IPS DF 19.7 (cell line): ENCODE measurements at regions not wholly inside any gene's neighbourhood (a gene's known extent, or its start where the extent isn't known, plus 50 kb on each side); places are given as distances from the start of the nearest gene placed in this dataset.

Experiments used
- DNase-seq: peaks from one replicate; pipeline ENCODE4 v3.0.0-alpha.2; 2013; ENCODE audit warnings: low read depth, low spot score

DNA sequence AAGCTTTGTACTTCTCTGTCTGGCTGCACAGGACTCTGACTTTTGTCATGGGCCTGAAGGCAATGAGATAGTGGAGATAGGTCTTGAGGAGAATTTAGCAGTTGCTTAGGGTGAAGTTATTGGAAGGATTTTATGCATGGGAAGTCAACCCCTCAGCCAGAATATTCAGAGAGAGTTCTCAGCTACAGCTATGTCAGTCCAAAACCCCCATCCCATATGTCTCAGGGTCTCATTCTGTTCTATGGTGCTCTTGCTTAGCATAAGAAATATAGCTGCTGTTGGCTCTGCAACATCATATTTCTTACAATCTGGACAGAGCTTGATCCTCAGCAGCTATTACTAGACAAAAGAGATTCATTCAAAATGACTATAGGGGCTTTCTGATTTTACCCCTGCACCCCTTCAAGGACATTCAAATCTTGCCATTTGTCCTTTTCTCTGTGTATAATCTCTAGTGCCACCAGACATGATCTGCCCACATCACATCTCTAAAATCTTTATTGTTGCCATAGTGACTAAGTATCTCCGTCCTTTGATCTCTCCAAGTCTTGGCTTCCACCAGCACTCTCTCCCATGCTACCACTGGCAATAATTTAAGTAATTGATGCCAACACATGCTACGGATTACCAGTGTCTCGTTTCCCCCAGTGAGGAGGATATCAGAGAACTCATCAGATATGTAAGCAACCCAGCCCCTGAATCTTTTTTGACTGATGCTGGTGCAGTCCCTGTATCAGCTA lies 327.1 kb upstream of the ISX start:
- DNase-seq: no peak

DNA sequence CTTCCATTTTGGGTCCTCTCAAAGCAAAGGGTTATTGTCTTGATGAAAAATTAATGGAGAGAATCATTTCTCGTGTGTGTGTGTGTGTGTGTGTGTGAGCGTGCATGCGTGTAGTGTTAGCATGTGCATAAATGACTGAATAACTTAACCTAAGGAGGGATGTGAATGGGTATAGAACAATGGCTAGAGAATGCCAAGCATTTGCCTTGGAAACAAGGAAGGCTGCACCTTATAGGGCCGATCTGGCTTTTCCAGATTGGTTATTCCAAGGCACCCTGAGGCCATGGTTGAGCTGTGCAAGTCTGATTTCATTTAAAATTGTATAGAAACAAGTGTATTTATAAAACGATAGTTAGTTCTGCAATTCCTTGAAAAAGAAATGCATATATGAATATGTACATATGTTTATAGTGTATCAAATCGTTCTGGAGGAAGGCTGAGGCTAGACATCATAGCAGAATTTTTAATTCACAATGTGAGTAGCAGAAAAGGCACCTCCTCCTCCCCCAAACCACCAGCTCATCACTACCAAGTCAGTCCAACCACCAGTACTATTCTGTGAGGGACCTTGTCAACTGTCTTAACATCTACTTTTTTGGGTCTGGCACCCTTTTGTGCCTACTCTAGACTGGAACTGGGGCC lies 322.7 kb upstream of the ISX start:
- DNase-seq: no peak

GRCh38 chr22:34760276-34761008 lies 305.5 kb upstream of the ISX start:
- no peak for DNase-seq

DNA sequence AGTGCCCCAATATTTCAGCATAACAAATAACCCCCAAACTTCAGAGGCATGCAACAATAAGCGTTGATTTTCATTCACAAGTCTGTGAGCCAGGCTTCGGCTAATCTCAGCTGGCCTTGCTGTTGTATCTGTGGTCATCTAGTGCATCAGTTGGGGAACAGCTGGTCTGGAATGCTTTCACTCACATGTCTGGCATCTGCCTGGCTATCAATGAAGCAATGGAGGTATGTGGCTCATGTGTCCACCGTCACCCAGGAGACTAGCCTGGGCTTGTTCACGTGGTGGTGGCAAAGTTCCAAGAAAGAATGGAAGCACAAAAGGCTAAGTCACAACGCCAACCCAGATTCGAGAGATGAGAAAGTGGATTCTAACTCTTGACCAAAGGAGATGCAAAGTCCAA lies 304.8 kb upstream of the ISX start:
- no peak for DNase-seq

- DNase-seq: no peak
These were observed 302.5 kb upstream of the ISX start for GRCh38 chr22:34763496-34763895.

- DNase-seq: no peak
These were observed 300.8 kb upstream of the ISX start for GRCh38 chr22:34765115-34765514.

DNA sequence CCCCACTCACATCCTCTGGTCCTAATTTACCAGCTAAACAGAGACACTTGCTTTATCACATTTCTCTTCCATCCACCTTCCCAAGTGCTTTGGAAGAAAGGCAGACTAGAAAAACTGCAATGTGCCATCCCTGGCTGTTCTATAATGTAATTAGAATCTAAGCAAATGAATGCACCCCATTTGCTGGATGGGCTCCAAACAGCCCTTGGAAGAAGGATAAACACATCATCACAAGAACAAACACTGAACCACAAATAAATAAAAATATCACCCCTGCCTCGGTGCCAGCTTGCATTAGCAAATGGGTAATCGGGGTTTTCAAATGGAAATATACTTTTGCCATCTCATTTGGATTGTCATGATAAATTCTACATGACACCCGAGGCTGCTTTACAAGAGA lies 296.6 kb upstream of the ISX start:
- DNase-seq: no peak

GRCh38 chr22:34776817-34777216 lies 289.1 kb upstream of the ISX start:
- DNase-seq: no peak

DNA sequence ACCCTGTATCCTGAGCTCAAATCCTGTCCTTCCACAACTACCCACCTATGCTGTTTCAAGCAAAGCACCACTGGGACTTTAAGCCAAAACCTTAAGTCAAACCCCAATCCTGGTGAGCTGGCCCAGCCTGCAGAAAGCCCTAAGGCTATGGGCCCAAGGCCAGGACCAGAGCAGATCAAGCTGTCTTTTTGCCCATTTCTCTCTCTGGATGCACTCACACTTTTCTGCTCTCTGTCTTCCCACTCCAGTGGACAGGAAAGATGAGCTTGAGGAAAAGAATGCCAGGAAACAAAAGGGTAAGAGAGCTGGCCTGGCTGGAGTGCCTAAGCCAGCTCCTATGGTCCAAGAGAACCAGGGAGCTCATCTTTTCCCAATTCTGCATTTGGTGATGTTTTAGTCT lies 284.3 kb upstream of the ISX start:
- DNase-seq: no peak

GRCh38 chr22:34783436-34783835 lies 282.5 kb upstream of the ISX start:
- no peak for DNase-seq

GRCh38 chr22:34784056-34784455 lies 281.9 kb upstream of the ISX start:
- DNase-seq: no peak

DNA sequence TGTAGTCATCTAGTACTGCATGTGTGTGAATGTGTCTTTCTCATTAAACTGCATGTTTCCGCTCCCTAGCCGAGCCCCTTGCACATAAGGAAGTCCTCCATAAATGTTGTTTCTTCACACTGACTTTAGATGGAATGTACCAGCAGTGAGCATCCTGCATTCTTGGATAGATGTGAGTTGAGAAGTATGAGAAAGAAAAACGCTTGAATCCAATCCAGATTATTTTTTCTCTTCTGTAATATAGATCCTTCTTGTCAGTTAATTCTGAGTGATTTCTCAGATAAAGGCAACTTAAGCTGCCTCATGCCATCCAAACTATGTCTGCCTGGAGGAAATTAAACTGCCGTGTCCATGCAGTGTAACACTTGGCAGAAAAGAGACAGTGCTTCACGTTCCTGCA lies 268.1 kb upstream of the ISX start:
- DNase-seq: no peak

DNA sequence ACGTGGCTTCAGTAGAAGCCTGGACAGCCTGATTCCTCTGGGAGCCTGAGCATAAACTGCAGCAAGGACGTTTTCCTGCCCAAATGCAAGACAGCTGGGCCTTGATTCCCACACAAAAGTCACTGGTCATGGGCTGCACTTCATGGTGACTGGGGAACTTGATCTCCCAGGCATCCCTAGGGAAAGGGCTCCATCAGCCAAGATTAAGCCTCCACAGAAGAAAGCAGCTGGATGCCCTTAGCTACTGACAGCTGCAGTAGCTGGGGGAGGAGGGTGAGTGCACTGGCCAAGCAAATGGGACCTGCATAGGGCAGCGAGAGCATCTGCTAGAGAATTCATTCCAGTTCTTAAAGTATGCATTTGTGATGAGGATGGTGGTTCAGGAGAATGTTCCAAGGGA lies 267.4 kb upstream of the ISX start:
- no peak for DNase-seq

GRCh38 chr22:34800260-34800980 lies 265.5 kb upstream of the ISX start:
- no peak for DNase-seq

- DNase-seq: no peak
These were observed 264.7 kb upstream of the ISX start for GRCh38 chr22:34801221-34801620.

GRCh38 chr22:34804091-34804490 lies 261.9 kb upstream of the ISX start:
- no peak for DNase-seq

DNA sequence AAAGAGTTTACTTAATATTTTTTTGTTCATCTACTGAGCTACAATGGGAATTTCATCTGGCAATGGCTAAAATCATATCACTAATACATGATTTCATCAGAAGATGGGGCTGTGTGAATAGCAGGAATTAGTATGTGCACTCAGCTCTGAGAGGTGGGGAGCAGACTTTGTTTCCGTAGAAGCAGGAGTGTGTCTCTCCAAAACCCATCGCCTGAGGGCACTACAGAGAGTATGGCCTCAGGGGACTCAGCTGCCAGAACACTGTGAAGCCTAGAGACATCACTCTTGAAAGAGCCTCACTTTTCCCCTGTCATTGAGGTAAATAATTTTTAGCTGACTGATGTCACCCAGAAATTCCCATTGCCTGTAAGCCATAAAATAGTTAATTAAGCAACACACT lies 261.4 kb upstream of the ISX start:
- no peak for DNase-seq

DNA sequence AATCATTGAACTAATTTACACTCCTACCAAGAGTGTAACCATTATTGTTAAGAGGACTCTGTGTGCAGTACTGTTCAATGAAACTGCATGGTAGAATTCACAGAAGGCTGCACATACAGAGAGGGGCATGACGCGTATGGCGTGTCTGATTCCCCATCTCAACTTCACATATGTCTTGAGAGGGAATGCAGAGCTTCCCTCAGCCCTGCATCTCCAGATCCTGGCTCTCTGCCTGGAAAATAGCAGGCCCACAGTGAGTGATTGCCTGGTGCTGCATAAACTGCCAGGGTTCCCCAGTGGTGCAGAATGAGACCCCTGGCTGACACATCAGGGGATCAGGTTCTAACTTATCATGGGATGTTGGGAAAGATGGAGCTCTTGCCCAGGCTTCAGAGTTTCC lies 260.2 kb upstream of the ISX start:
- DNase-seq: no peak

GRCh38 chr22:34808618-34809017 lies 257.3 kb upstream of the ISX start:
- DNase-seq: no peak

DNA sequence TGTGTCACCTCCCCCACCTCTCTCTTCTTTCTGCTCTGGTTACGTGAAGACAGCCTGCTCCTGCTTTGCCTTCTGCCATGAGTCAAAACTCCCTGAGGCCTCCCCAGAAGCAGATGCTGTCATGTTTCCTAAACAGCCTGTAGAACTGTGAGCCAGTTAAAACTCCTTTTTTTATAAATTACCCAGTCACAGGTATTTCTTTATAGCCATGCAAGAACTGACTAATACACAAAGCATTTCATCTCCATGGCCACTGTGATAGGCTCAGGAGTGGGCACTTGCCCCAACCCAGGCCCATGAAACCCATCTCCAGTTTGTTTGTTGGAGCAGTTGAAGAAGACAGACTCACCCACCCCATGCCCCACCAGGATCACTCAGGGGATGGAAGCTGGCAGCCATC lies 253.3 kb upstream of the ISX start:
- no peak for DNase-seq

DNA sequence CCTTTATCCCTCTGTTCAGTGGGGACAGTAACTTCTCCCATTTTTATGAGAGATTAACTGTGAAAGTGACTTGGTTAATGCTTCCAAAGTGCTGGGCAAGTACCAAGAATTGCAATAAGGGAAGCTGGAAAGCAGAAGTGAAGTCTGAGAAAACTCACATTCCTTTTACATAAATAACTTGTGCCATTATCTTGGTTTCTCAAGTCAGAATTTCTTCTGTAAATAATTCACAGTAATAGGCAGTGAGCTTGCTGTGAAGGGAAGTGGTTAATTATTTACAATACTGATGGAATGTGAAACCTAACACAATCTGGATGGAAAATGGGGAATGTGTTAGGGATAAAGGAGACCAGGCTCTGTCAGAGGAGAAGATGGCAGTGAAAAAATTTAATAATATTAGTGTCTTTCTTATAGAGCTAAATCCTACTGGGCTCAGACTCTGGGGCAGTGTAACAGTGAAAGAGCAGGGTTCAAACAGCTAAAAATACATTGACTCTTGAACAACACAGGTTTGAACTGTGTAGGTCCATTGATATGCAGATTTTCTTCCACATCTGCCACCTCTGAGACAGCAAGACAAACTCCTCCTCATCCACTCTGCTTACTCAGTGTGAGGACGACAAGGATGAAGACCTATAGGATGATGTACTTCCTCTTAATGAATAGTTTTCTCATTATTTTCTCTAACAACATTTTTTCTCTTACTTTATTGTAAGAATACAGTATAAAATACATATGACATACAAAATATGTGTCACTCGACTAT lies 251.5 kb upstream of the ISX start:
- no peak for DNase-seq

- DNase-seq: no peak
These were observed 236.5 kb upstream of the ISX start for GRCh38 chr22:34829485-34829884.
